ENCODE measurements at regions not wholly inside any gene's neighbourhood (a gene's known extent, or its start where the extent isn't known, plus 50 kb on each side); places are given as distances from the start of the nearest gene placed in this dataset.

GRCh38 chr4:81818385-81818920, 346.7 kb upstream of the RASGEF1B start:
- TF ChIP-seq, protein P1, sequence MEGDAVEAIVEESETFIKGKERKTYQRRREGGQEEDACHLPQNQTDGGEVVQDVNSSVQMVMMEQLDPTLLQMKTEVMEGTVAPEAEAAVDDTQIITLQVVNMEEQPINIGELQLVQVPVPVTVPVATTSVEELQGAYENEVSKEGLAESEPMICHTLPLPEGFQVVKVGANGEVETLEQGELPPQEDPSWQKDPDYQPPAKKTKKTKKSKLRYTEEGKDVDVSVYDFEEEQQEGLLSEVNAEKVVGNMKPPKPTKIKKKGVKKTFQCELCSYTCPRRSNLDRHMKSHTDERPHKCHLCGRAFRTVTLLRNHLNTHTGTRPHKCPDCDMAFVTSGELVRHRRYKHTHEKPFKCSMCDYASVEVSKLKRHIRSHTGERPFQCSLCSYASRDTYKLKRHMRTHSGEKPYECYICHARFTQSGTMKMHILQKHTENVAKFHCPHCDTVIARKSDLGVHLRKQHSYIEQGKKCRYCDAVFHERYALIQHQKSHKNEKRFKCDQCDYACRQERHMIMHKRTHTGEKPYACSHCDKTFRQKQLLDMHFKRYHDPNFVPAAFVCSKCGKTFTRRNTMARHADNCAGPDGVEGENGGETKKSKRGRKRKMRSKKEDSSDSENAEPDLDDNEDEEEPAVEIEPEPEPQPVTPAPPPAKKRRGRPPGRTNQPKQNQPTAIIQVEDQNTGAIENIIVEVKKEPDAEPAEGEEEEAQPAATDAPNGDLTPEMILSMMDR (IDR thresholded peaks at IDR 0.05), result no peak
- TF ChIP-seq POLR2A (IDR thresholded peaks at IDR 0.05), result no peak

All from transverse colon (tissue), 3 donors.